Lung (tissue), 11 donors: ENCODE measurements at regions not wholly inside any gene's neighbourhood (a gene's known extent, or its start where the extent isn't known, plus 50 kb on each side); places are given as distances from the start of the nearest gene placed in this dataset.

Source experiments
- ATAC-seq: fragments of 200-7000 bp; cut with Tn5 transposase; one replicate; pipeline ENCODE4 v1.9.1; 2020; ENCODE audit warnings: moderate number of reproducible peaks; ENCODE audit not compliant: insufficient read depth, low FRiP score
- DNase-seq, 3 donors: peaks; one replicate each; pipeline ENCODE4 v3.0.0-alpha.2; 2013 to 2017
- H3K27ac ChIP-seq, 2 donors: one replicate each; pipeline ENCODE4 v1.5.1; 2013; ENCODE audit warnings: mild to moderate bottlenecking in 2 of 2, moderate library complexity in 2 of 2, control low read depth in 1 of 2, inconsistent platforms in 1 of 2, low read depth in 1 of 2, low read length in 1 of 2
- H3K27me3 ChIP-seq, 3 donors: one replicate each; pipeline ENCODE4 v1.5.1; 2013; ENCODE audit warnings: low read length in 2 of 3; ENCODE audit not compliant: control insufficient read depth in 3 of 3, insufficient read depth in 3 of 3
- H3K36me3 ChIP-seq, 4 donors: one replicate each; pipeline ENCODE4 v1.5.1; 2013; ENCODE audit warnings: low read length in 4 of 4, mild to moderate bottlenecking in 1 of 4, moderate library complexity in 1 of 4; ENCODE audit not compliant: control insufficient read depth in 4 of 4, insufficient read depth in 4 of 4
- H3K4me1 ChIP-seq, 5 donors: one replicate each; pipeline ENCODE4 v1.5.1; 2013; ENCODE audit warnings: low read length in 5 of 5, mild to moderate bottlenecking in 2 of 5, moderate library complexity in 1 of 5; ENCODE audit not compliant: control insufficient read depth in 5 of 5, insufficient read depth in 5 of 5
- H3K4me3 ChIP-seq: one replicate; pipeline ENCODE4 v1.5.1; 2013; ENCODE audit warnings: mild to moderate bottlenecking, control low read depth, moderate library complexity
- H3K9ac ChIP-seq, 2 donors: one replicate each; pipeline ENCODE4 v1.5.1; 2013; ENCODE audit warnings: low read length in 2 of 2, control low read depth in 1 of 2; ENCODE audit not compliant: insufficient read depth in 1 of 2
- H3K9me3 ChIP-seq, 4 donors: one replicate each; pipeline ENCODE4 v1.5.1; 2013; ENCODE audit warnings: low read length in 3 of 4, mild to moderate bottlenecking in 1 of 4, moderate library complexity in 1 of 4; ENCODE audit not compliant: control insufficient read depth in 4 of 4, insufficient read depth in 3 of 4
- CTCF ChIP-seq: IDR thresholded peaks from 2 replicates; pipeline ENCODE4 v1.5.1; 2012; ENCODE audit warnings: mild to moderate bottlenecking; ENCODE audit errors: control extremely low read depth, extremely low read depth
- WGBS, 2 donors: extraction: QIAGEN DNeasy Blood & Tissue Kit; methylation state at CpG; one replicate each; pipeline ENCODE4 v1.1.7; 2013; 5-methylcytosine and 5-hydroxymethylcytosine counted together
- donor health status: control.
- donor health status: control.
- donor health status: Bipolar disorder and iron deficiency.
- donor health status: healthy.
- donor health status: DM: yes; HTN: yes; CAD: no.

DNA sequence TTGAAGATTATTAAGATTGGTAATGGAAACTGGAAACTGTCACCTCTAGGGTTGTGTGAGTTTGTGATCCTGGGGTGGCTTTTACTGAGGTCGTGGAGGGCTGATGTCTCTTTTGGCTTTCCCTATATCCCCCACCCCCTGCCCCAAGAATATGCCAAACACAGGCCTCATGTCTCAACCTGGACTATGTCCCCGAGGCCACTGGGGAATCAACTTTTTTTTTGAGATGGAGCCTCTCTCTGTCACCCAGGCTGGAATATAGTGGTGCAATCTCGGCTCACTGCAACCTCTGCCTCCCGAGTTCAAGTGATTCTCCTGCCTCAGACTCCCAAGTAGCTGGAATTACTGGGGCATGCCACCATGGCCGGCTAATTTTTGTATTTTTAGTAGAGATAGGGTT is 83.3 kb upstream of the RALGAPA2 start:
- ATAC-seq, result no peak
- no peak for DNase-seq
- Histone ChIP-seq H3K27ac (no peak overlapping the region), H3K4me3 (no peak overlapping the region), H3K9me3 (no peaks in the 10 kb centered on the region), H3K9ac (no peak overlapping the region), H3K36me3 (no peaks in the 10 kb centered on the region), H3K4me1 (peaks cover 0 to 5% (median 0%) of the 10 kb centered on the region in 5 donors), H3K27me3 (no peaks in the 10 kb centered on the region)
- no peak for TF ChIP-seq CTCF
- WGBS, 2 donors, result 89 to 94% methylated on average over 5 of the region's 5 CpGs

- no peak for ATAC-seq
- DNase-seq, result no peak
- no peak overlapping the region for H3K4me3 ChIP-seq
- H3K36me3 ChIP-seq, result no peaks in the 10 kb centered on the region
- no peak for TF ChIP-seq CTCF
- WGBS, 2 donors, result 80 to 81% methylated on average over 3 of the region's 3 CpGs
- no peaks in the 10 kb centered on the region for H3K9me3 ChIP-seq
- H3K27me3 ChIP-seq, result no peaks in the 10 kb centered on the region
- H3K4me1 ChIP-seq, result peaks cover 0 to 5% (median 0%) of the 10 kb centered on the region in 5 donors
- H3K27ac ChIP-seq, result no peak overlapping the region
- no peak overlapping the region for H3K9ac ChIP-seq
Measured at GRCh38 chr20:20795119-20795518, 82.7 kb upstream of the RALGAPA2 start.

DNA sequence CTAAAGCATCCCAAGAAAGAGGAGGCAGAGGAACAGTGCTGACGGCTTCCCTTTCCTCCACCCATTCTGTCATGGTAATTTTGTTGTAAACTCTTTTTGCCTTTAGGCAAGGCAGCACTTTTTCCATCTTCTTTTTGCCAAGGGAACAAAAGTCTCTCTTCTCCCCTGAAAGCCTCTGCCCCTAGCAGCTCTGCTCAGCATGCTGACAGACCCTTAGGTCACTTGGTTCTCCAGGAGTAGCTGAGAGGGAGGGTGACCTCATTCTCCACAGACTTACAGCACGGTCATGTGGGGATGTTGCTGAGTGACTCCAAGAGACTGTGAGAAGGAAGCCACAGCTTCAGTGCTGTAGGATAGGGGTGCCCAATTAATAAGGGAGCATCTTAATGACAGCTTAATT is 81.1 kb upstream of the RALGAPA2 start:
- Histone ChIP-seq H3K27ac (no peak overlapping the region), H3K4me3 (no peak overlapping the region), H3K27me3 (no peaks in the 10 kb centered on the region), H3K4me1 (peaks cover 0 to 5% (median 0%) of the 10 kb centered on the region in 5 donors), H3K9me3 (no peaks in the 10 kb centered on the region), H3K36me3 (no peaks in the 10 kb centered on the region), H3K9ac (no peak overlapping the region)
- ATAC-seq (no peak), DNase-seq (no peak)
- WGBS, 2 donors, result 67 to 77% methylated on average over 2 of the region's 2 CpGs
- no peak for TF ChIP-seq CTCF
